Suprapubic skin (tissue), 4 donors: ENCODE measurements at regions not wholly inside any gene's neighbourhood (a gene's known extent, or its start where the extent isn't known, plus 50 kb on each side); places are given as distances from the start of the nearest gene placed in this dataset.

ENCODE experiments used
- DNase-seq, 2 donors: peaks; one replicate each; pipeline ENCODE4 v3.0.0-alpha.2; 2019; ENCODE audit warnings: low spot score in 2 of 2
- H3K27ac ChIP-seq: fragments of 200-600 bp; sonication (generic); one replicate; pipeline ENCODE4 v1.5.1; 2019
- H3K27me3 ChIP-seq: fragments of 200-600 bp; sonication (generic); one replicate; pipeline ENCODE4 v1.5.1; 2019
- H3K36me3 ChIP-seq: fragments of 200-600 bp; sonication (generic); one replicate; pipeline ENCODE4 v1.5.1; 2019
- H3K4me1 ChIP-seq: fragments of 200-600 bp; sonication (generic); one replicate; pipeline ENCODE4 v1.5.1; 2019
- H3K4me3 ChIP-seq: fragments of 200-600 bp; sonication (generic); one replicate; pipeline ENCODE4 v1.5.1; 2019; ENCODE audit warnings: mild to moderate bottlenecking
- H3K9me3 ChIP-seq: fragments of 200-600 bp; sonication (generic); one replicate; pipeline ENCODE4 v1.5.1; 2019
- CTCF ChIP-seq, 2 donors: fragments of 200-600 bp in 1 of 2; fragments of 450-650 bp in 1 of 2; sonication (generic) in 1 of 2; IDR thresholded peaks; one replicate each; pipeline ENCODE4 v1.5.1; 2016 to 2019; ENCODE audit warnings: antibody characterized with exemption in 2 of 2, mild to moderate bottlenecking in 1 of 2, moderate library complexity in 1 of 2
- EP300 ChIP-seq: sonication (generic); formaldehyde crosslinking; IDR thresholded peaks from one replicate; pipeline ENCODE4 v1.6.1; 2017; ENCODE audit warnings: antibody characterized with exemption
- POLR2A ChIP-seq, 2 donors: fragments of 450-650 bp; IDR thresholded peaks; one replicate each; pipeline ENCODE4 v1.6.1; 2017; ENCODE audit warnings: antibody characterized with exemption in 2 of 2, mild to moderate bottlenecking in 2 of 2, moderate library complexity in 2 of 2
- POLR2AphosphoS5 ChIP-seq, 3 donors: sonication (generic); formaldehyde crosslinking; IDR thresholded peaks; one replicate each; pipeline ENCODE4 v1.6.1; 2017; ENCODE audit warnings: antibody characterized with exemption in 3 of 3
- WGBS: methylation state at CpG from one replicate; pipeline ENCODE4 v1.1.5; 2018; 5-methylcytosine and 5-hydroxymethylcytosine counted together

DNA sequence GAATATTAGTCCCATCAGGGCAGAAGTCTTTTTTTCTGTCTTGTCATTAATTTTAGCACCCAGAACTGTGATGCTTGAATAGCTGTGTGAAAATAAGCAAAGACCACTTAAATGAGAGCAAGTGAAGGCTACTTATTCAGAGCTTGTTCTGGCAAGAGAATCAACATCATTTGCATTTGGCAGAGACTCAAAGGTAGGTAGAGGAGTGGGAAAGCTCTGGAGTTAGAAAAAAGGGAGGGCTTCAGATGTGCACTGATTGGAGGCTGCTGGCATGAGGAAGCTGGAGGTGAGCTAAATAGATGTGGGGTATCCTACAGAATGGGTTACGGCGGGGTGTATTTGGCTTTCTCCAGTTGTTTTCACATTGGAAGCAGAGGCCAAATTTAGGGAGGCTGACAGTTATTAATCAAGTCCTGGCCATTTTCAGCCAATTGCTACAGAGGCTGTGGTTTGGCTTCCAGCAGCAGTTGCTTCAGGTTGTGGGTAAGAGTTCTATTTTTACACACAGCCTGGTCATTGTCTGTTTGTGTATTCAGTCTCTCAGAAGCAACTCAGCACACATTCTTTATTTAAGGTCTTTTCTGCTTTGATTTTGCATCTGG, 254.3 kb downstream of the BTBD3 start:
- no peak overlapping the region for H3K27ac ChIP-seq
- H3K27me3 ChIP-seq, result no peaks in the 10 kb centered on the region
- DNase-seq, result no peak
- H3K9me3 ChIP-seq, result peaks cover 4% of the 10 kb centered on the region
- H3K4me1 ChIP-seq, result no peaks in the 10 kb centered on the region
- no peaks in the 10 kb centered on the region for H3K36me3 ChIP-seq
- no peak overlapping the region for H3K4me3 ChIP-seq
- WGBS, result 64% methylated on average over 2 of the region's 2 CpGs
- TF ChIP-seq CTCF (IDR thresholded peaks at IDR 0.05) (no peak), EP300 (no peak), POLR2A (IDR thresholded peaks at IDR 0.05) (no peak), POLR2AphosphoS5 (IDR thresholded peaks at IDR 0.05) (no peak)

DNA sequence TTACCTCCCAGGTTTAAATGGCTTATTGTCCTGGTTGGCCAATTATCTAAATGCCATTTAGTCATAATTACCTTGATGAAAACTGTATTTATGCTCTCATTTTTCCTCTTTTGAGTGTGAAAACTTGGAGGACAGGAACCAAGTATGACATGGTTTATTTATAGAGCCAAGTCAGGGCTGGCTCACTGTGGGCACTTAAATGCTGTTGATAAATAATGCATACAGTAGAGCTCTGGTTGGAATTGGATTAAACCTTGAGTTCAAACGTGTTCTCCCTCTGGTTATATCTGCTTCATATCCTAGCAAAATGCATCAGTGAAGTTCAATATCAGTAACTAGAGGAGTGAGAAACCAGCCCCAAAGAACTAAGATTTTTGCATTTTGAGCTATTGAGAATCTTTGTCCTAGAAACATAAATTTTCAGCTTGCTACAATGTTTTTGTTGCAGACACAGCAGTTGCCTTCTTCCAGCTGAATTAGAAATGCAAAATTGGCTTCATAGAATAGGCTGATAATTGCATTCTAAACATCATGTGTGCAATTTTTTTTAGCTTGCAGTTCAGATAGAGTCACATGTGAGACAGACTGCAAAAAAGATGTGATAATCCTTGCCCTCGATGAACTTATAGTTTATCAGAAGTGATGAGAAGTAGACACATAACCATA, 255.8 kb downstream of the BTBD3 start:
- WGBS, result 52% methylated on average over 2 of the region's 2 CpGs
- H3K4me1 ChIP-seq, result no peaks in the 10 kb centered on the region
- DNase-seq, result no peak
- no peak for TF ChIP-seq POLR2AphosphoS5 (IDR thresholded peaks at IDR 0.05)
- TF ChIP-seq POLR2A (IDR thresholded peaks at IDR 0.05), result no peak
- no peak for TF ChIP-seq EP300
- TF ChIP-seq CTCF (IDR thresholded peaks at IDR 0.05), result no peak
- H3K27me3 ChIP-seq, result no peaks in the 10 kb centered on the region
- H3K9me3 ChIP-seq, result peaks cover under 1% of the 10 kb centered on the region
- H3K27ac ChIP-seq, result no peak overlapping the region
- no peaks in the 10 kb centered on the region for H3K36me3 ChIP-seq
- no peak overlapping the region for H3K4me3 ChIP-seq

DNA sequence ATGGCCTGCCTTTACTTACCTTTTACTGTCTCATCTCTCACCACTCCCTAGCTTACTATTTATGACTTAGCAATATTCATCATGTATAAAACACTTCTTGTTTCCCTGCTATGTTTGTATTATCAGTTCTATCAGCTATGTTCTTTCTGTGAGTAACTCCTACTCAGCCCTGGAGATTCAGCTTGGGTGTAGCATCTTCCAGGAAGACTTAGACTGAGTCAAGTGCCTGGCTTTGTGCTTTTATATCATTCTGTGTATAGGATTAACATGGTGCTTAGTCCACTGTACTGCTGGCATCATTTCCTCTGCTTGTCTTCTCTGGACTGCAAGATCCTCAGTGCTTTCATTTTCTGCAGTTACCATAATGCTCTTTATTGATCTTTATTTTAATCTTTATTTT, 257.8 kb downstream of the BTBD3 start:
- no peak for DNase-seq
- TF ChIP-seq CTCF (IDR thresholded peaks at IDR 0.05) (no peak), POLR2A (IDR thresholded peaks at IDR 0.05) (no peak), POLR2AphosphoS5 (IDR thresholded peaks at IDR 0.05) (no peak), EP300 (no peak)

GRCh38 chr20:12177657-12178293, 260.1 kb downstream of the BTBD3 start:
- no peak for DNase-seq
- no peak overlapping the region for H3K27ac ChIP-seq
- no peaks in the 10 kb centered on the region for H3K36me3 ChIP-seq
- TF ChIP-seq POLR2AphosphoS5 (IDR thresholded peaks at IDR 0.05) (no peak), POLR2A (IDR thresholded peaks at IDR 0.05) (no peak), EP300 (no peak), CTCF (IDR thresholded peaks at IDR 0.05) (no peak)
- WGBS, result 62% methylated on average over 3 of the region's 3 CpGs
- H3K27me3 ChIP-seq, result no peaks in the 10 kb centered on the region
- H3K9me3 ChIP-seq, result no peaks in the 10 kb centered on the region
- H3K4me3 ChIP-seq, result no peak overlapping the region
- no peaks in the 10 kb centered on the region for H3K4me1 ChIP-seq

More for the DNA sequence above, 257.8 kb downstream of the BTBD3 start:
- Histone ChIP-seq H3K4me1 (no peaks in the 10 kb centered on the region), H3K4me3 (no peak overlapping the region), H3K9me3 (no peaks in the 10 kb centered on the region), H3K27me3 (no peaks in the 10 kb centered on the region), H3K27ac (no peak overlapping the region), H3K36me3 (no peaks in the 10 kb centered on the region)

- 53% methylated on average over 1 of the region's 1 CpG for WGBS
- Histone ChIP-seq H3K9me3 (no peaks in the 10 kb centered on the region), H3K4me1 (no peaks in the 10 kb centered on the region), H3K4me3 (no peak overlapping the region), H3K27me3 (no peaks in the 10 kb centered on the region), H3K36me3 (no peaks in the 10 kb centered on the region), H3K27ac (no peak overlapping the region)
- no peak for DNase-seq
- TF ChIP-seq POLR2A (IDR thresholded peaks at IDR 0.05) (no peak), EP300 (no peak), CTCF (IDR thresholded peaks at IDR 0.05) (no peak), POLR2AphosphoS5 (IDR thresholded peaks at IDR 0.05) (no peak)
Measured at GRCh38 chr20:12179692-12180091, 262.0 kb downstream of the BTBD3 start.
